ENCODE measurements at regions not wholly inside any gene's neighbourhood (a gene's known extent, or its start where the extent isn't known, plus 50 kb on each side); places are given as distances from the start of the nearest gene placed in this dataset.
"Not testable (repeated sequence)": the region's sequence is repeated elsewhere in the genome, so short reads cannot be mapped to it uniquely, and the experiment has no call there.

GRCh38 chr4:171348090-171348489 lies 465.1 kb upstream of the GALNTL6 start:
- no peak for DNase-seq (ENCODE audit: low read depth in 4 of 6, low spot score in 6 of 6)
- H3K4me1 ChIP-seq (ENCODE audit: control insufficient read depth, insufficient read depth, low read length), result no peaks in the 10 kb centered on the region
- H3K36me3 ChIP-seq (ENCODE audit: control insufficient read depth, insufficient read depth, low read length), result no peaks in the 10 kb centered on the region
- no peaks in the 10 kb centered on the region for H3K9me3 ChIP-seq (ENCODE audit: control insufficient read depth, insufficient read depth, low read length)
- no peak overlapping the region for H3K4me3 ChIP-seq (ENCODE audit: low read depth, low read length)
- WGBS (ENCODE audit: insufficient coverage), result 40% methylated on average over 1 of the region's 2 CpGs
- no peaks in the 10 kb centered on the region for H3K27me3 ChIP-seq (ENCODE audit: control insufficient read depth, insufficient read depth, low read length)
- H3K27ac ChIP-seq (ENCODE audit: low read depth, low read length), result no peak overlapping the region

- H3K9me3 ChIP-seq (ENCODE audit: control insufficient read depth, insufficient read depth, low read length), result no peaks in the 10 kb centered on the region
- H3K4me3 ChIP-seq (ENCODE audit: low read depth, low read length), result no peak overlapping the region
- DNase-seq (ENCODE audit: low read depth in 4 of 6, low spot score in 6 of 6), result no peak
- H3K36me3 ChIP-seq (ENCODE audit: control insufficient read depth, insufficient read depth, low read length), result no peaks in the 10 kb centered on the region
- H3K27ac ChIP-seq (ENCODE audit: low read depth, low read length), result no peak overlapping the region
- H3K27me3 ChIP-seq (ENCODE audit: control insufficient read depth, insufficient read depth, low read length), result no peaks in the 10 kb centered on the region
- no peaks in the 10 kb centered on the region for H3K4me1 ChIP-seq (ENCODE audit: control insufficient read depth, insufficient read depth, low read length)
- 83% methylated on average over 1 of the region's 3 CpGs for WGBS (ENCODE audit: insufficient coverage)
These were observed 470.6 kb upstream of the GALNTL6 start for GRCh38 chr4:171342646-171343045.

GRCh38 chr4:171340258-171340657 lies 472.9 kb upstream of the GALNTL6 start:
- DNase-seq (ENCODE audit: low read depth in 4 of 6, low spot score in 6 of 6), result peak in 4 of 6 donors; percentile 3 to 91 (median 10)
- no peak overlapping the region for H3K4me3 ChIP-seq (ENCODE audit: low read depth, low read length)
- H3K27me3 ChIP-seq (ENCODE audit: control insufficient read depth, insufficient read depth, low read length), result no peaks in the 10 kb centered on the region
- 63% methylated on average over 2 of the region's 6 CpGs for WGBS (ENCODE audit: insufficient coverage)
- H3K9me3 ChIP-seq (ENCODE audit: control insufficient read depth, insufficient read depth, low read length), result no peaks in the 10 kb centered on the region
- H3K27ac ChIP-seq (ENCODE audit: low read depth, low read length), result no peak overlapping the region
- H3K36me3 ChIP-seq (ENCODE audit: control insufficient read depth, insufficient read depth, low read length), result no peaks in the 10 kb centered on the region
- no peaks in the 10 kb centered on the region for H3K4me1 ChIP-seq (ENCODE audit: control insufficient read depth, insufficient read depth, low read length)

GRCh38 chr4:171334549-171334948 lies 478.7 kb upstream of the GALNTL6 start:
- Histone ChIP-seq H3K4me3 (ENCODE audit: low read depth, low read length) (no peak overlapping the region), H3K27ac (ENCODE audit: low read depth, low read length) (no peak overlapping the region), H3K36me3 (ENCODE audit: control insufficient read depth, insufficient read depth, low read length) (no peaks in the 10 kb centered on the region), H3K9me3 (ENCODE audit: control insufficient read depth, insufficient read depth, low read length) (no peaks in the 10 kb centered on the region), H3K4me1 (ENCODE audit: control insufficient read depth, insufficient read depth, low read length) (no peaks in the 10 kb centered on the region), H3K27me3 (ENCODE audit: control insufficient read depth, insufficient read depth, low read length) (no peaks in the 10 kb centered on the region)
- WGBS (ENCODE audit: insufficient coverage), result no CpG with 5 or more reads among the region's 4 CpGs
- DNase-seq (ENCODE audit: low read depth in 4 of 6, low spot score in 6 of 6), result no peak

- H3K9me3 ChIP-seq (ENCODE audit: control insufficient read depth, insufficient read depth, low read length), result no peaks in the 10 kb centered on the region
- no peak overlapping the region for H3K4me3 ChIP-seq (ENCODE audit: low read depth, low read length)
- no peak overlapping the region for H3K27ac ChIP-seq (ENCODE audit: low read depth, low read length)
- no peaks in the 10 kb centered on the region for H3K36me3 ChIP-seq (ENCODE audit: control insufficient read depth, insufficient read depth, low read length)
- no peaks in the 10 kb centered on the region for H3K4me1 ChIP-seq (ENCODE audit: control insufficient read depth, insufficient read depth, low read length)
- no peak for DNase-seq (ENCODE audit: low read depth in 4 of 6, low spot score in 6 of 6)
- no peaks in the 10 kb centered on the region for H3K27me3 ChIP-seq (ENCODE audit: control insufficient read depth, insufficient read depth, low read length)
These were observed 504.5 kb upstream of the GALNTL6 start for GRCh38 chr4:171308661-171309060.

- not testable (repeated sequence) for H3K27me3 ChIP-seq (ENCODE audit: control insufficient read depth, insufficient read depth, low read length); H3K4me1 ChIP-seq (ENCODE audit: control insufficient read depth, insufficient read depth, low read length); H3K4me3 ChIP-seq (ENCODE audit: low read depth, low read length); DNase-seq (ENCODE audit: low read depth in 4 of 6, low spot score in 6 of 6); H3K9me3 ChIP-seq (ENCODE audit: control insufficient read depth, insufficient read depth, low read length); H3K36me3 ChIP-seq (ENCODE audit: control insufficient read depth, insufficient read depth, low read length); H3K27ac ChIP-seq (ENCODE audit: low read depth, low read length)
- WGBS (ENCODE audit: insufficient coverage), result 88% methylated on average over 49 of the region's 52 CpGs
These were observed 515.0 kb upstream of the GALNTL6 start for GRCh38 chr4:171298048-171298718.

GRCh38 chr4:171288816-171289432 lies 524.3 kb upstream of the GALNTL6 start:
- Histone ChIP-seq H3K4me3 (ENCODE audit: low read depth, low read length) (no peak overlapping the region), H3K27me3 (ENCODE audit: control insufficient read depth, insufficient read depth, low read length) (no peaks in the 10 kb centered on the region), H3K27ac (ENCODE audit: low read depth, low read length) (no peak overlapping the region), H3K36me3 (ENCODE audit: control insufficient read depth, insufficient read depth, low read length) (no peaks in the 10 kb centered on the region), H3K4me1 (ENCODE audit: control insufficient read depth, insufficient read depth, low read length) (no peaks in the 10 kb centered on the region), H3K9me3 (ENCODE audit: control insufficient read depth, insufficient read depth, low read length) (no peaks in the 10 kb centered on the region)
- WGBS (ENCODE audit: insufficient coverage), result no CpG with 5 or more reads among the region's 3 CpGs
- no peak for DNase-seq (ENCODE audit: low read depth in 4 of 6, low spot score in 6 of 6)

- H3K9me3 ChIP-seq (ENCODE audit: control insufficient read depth, insufficient read depth, low read length), result no peaks in the 10 kb centered on the region
- H3K4me3 ChIP-seq (ENCODE audit: low read depth, low read length), result no peak overlapping the region
- peak in 1 of 6 donors; percentile 41 for DNase-seq (ENCODE audit: low read depth in 4 of 6, low spot score in 6 of 6)
- no CpG with 5 or more reads among the region's 4 CpGs for WGBS (ENCODE audit: insufficient coverage)
- no peak overlapping the region for H3K27ac ChIP-seq (ENCODE audit: low read depth, low read length)
- no peaks in the 10 kb centered on the region for H3K4me1 ChIP-seq (ENCODE audit: control insufficient read depth, insufficient read depth, low read length)
- no peaks in the 10 kb centered on the region for H3K36me3 ChIP-seq (ENCODE audit: control insufficient read depth, insufficient read depth, low read length)
- H3K27me3 ChIP-seq (ENCODE audit: control insufficient read depth, insufficient read depth, low read length), result no peaks in the 10 kb centered on the region
These were observed 531.8 kb upstream of the GALNTL6 start for GRCh38 chr4:171281359-171281758.

- 71% methylated on average over 1 of the region's 2 CpGs for WGBS (ENCODE audit: insufficient coverage)
- H3K27ac ChIP-seq (ENCODE audit: low read depth, low read length), result no peak overlapping the region
- DNase-seq (ENCODE audit: low read depth in 4 of 6, low spot score in 6 of 6), result no peak
- H3K4me3 ChIP-seq (ENCODE audit: low read depth, low read length), result no peak overlapping the region
- H3K9me3 ChIP-seq (ENCODE audit: control insufficient read depth, insufficient read depth, low read length), result no peaks in the 10 kb centered on the region
- no peaks in the 10 kb centered on the region for H3K36me3 ChIP-seq (ENCODE audit: control insufficient read depth, insufficient read depth, low read length)
- no peaks in the 10 kb centered on the region for H3K27me3 ChIP-seq (ENCODE audit: control insufficient read depth, insufficient read depth, low read length)
- H3K4me1 ChIP-seq (ENCODE audit: control insufficient read depth, insufficient read depth, low read length), result no peaks in the 10 kb centered on the region
These were observed 534.1 kb upstream of the GALNTL6 start for GRCh38 chr4:171279131-171279530.

GRCh38 chr4:171266671-171267070 lies 546.5 kb upstream of the GALNTL6 start:
- WGBS (ENCODE audit: insufficient coverage), result 75% methylated on average over 5 of the region's 6 CpGs
- peak in 1 of 6 donors; percentile 46 for DNase-seq (ENCODE audit: low read depth in 4 of 6, low spot score in 6 of 6)
- no peaks in the 10 kb centered on the region for H3K9me3 ChIP-seq (ENCODE audit: control insufficient read depth, insufficient read depth, low read length)

More at GRCh38 chr4:171266671-171267070, 546.5 kb upstream of the GALNTL6 start:
- Histone ChIP-seq H3K4me1 (ENCODE audit: control insufficient read depth, insufficient read depth, low read length) (no peaks in the 10 kb centered on the region), H3K36me3 (ENCODE audit: control insufficient read depth, insufficient read depth, low read length) (no peaks in the 10 kb centered on the region), H3K4me3 (ENCODE audit: low read depth, low read length) (no peak overlapping the region), H3K27ac (ENCODE audit: low read depth, low read length) (no peak overlapping the region), H3K27me3 (ENCODE audit: control insufficient read depth, insufficient read depth, low read length) (no peaks in the 10 kb centered on the region)

Data from spinal cord (tissue), 9 donors.